Non-pigmented ciliary epithelial cell (primary cell): ENCODE measurements at regions not wholly inside any gene's neighbourhood (a gene's known extent, or its start where the extent isn't known, plus 50 kb on each side); places are given as distances from the start of the nearest gene placed in this dataset.
"Not testable (repeated sequence)": the region's sequence is repeated elsewhere in the genome, so short reads cannot be mapped to it uniquely, and the experiment has no call there.

Source experiments
- DNase-seq: peaks from one replicate; pipeline ENCODE4 v3.0.0-alpha.2; 2010; ENCODE audit warnings: low read depth

GRCh38 chr7:24395512-24395911 lies 111.5 kb downstream of the NPY start:
- no peak for DNase-seq

GRCh38 chr7:24396387-24396786 lies 112.4 kb downstream of the NPY start:
- DNase-seq, result not testable (repeated sequence)

- no peak for DNase-seq
These were observed 117.9 kb downstream of the NPY start for GRCh38 chr7:24401628-24402593.

- DNase-seq, result no peak
These were observed 118.7 kb downstream of the NPY start for GRCh38 chr7:24402655-24403054.

GRCh38 chr7:24403557-24403956 lies 119.6 kb downstream of the NPY start:
- DNase-seq, result no peak

GRCh38 chr7:24404315-24404714 lies 120.3 kb downstream of the NPY start:
- no peak for DNase-seq

GRCh38 chr7:24405002-24405401 lies 121.0 kb downstream of the NPY start:
- DNase-seq, result no peak

- DNase-seq, result no peak
These were observed 122.2 kb downstream of the NPY start for GRCh38 chr7:24406053-24406788.

GRCh38 chr7:24406789-24407299 lies 122.9 kb downstream of the NPY start:
- DNase-seq, result no peak

GRCh38 chr7:24407965-24408364 lies 124.0 kb downstream of the NPY start:
- no peak for DNase-seq

GRCh38 chr7:24408798-24409430 lies 124.9 kb downstream of the NPY start:
- no peak for DNase-seq

GRCh38 chr7:24409431-24410024 lies 125.5 kb downstream of the NPY start:
- no peak for DNase-seq

GRCh38 chr7:24411226-24411625 lies 127.2 kb downstream of the NPY start:
- DNase-seq, result no peak

- DNase-seq, result no peak
These were observed 133.6 kb downstream of the NPY start for GRCh38 chr7:24417526-24418120.

- no peak for DNase-seq
These were observed 135.1 kb downstream of the NPY start for GRCh38 chr7:24419077-24419476.

GRCh38 chr7:24419511-24419910 lies 135.5 kb downstream of the NPY start:
- DNase-seq, result no peak

GRCh38 chr7:24422441-24423010 lies 138.5 kb downstream of the NPY start:
- DNase-seq, result no peak

- no peak for DNase-seq
These were observed 141.7 kb downstream of the NPY start for GRCh38 chr7:24425664-24426063.

GRCh38 chr7:24427048-24427447 lies 143.1 kb downstream of the NPY start:
- no peak for DNase-seq

- DNase-seq, result no peak
These were observed 144.6 kb upstream of the PALS2 start for GRCh38 chr7:24428676-24429075.

- no peak for DNase-seq
These were observed 140.6 kb upstream of the PALS2 start for GRCh38 chr7:24432677-24433076.
